ENCODE measurements at regions not wholly inside any gene's neighbourhood (a gene's known extent, or its start where the extent isn't known, plus 50 kb on each side); places are given as distances from the start of the nearest gene placed in this dataset.
"Not testable (repeated sequence)": the region's sequence is repeated elsewhere in the genome, so short reads cannot be mapped to it uniquely, and the experiment has no call there.

DNA sequence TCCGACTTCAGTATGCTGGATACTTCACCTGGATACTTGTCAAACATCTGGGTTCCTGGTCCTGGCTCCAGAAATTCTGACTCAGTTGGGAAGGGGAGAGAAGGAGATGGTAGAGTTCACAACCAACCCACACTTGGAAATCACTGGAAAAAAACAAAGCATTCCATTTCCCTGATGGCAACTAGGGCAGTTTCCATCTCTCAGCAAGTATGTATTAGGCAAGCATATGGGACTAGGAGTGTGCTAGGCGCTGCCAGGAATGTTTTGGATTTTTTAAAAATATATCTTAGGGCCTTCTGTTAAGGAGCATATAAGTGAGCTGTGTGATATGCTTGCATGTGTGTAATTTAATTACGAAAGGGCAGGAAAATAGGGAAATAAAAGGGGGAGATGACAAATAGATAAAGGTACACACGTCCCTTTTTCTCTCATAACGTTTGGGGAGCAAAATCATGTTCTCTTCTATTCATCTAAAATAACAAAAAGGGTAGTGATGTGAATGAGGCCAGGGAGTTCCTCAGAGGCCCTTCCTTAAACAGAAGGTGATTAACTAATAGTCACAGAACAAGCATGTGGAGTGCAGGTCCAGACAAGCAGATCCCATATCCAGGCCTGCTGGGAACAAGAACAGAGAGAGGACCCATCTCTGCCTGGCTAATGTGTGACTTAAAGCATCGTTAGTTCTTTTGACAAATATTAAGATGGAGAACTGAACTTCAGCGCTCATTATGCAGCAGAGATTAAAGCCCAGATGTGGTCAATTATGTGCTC lies 64.5 kb upstream of the NFE2L3 start:
- H3K27ac ChIP-seq (ENCODE audit: low read depth): no peak overlapping the region
- WGBS: 88% methylated on average over 7 of the region's 7 CpGs
- H3K36me3 ChIP-seq (ENCODE audit: insufficient read depth): no peaks in the 10 kb centered on the region
- no peaks in the 10 kb centered on the region for H3K4me1 ChIP-seq (ENCODE audit: insufficient read depth)
- no peak overlapping the region for H3K4me3 ChIP-seq (ENCODE audit: low read depth, low read length)
- DNase-seq (ENCODE audit: extremely low spot score): no peak

DNA sequence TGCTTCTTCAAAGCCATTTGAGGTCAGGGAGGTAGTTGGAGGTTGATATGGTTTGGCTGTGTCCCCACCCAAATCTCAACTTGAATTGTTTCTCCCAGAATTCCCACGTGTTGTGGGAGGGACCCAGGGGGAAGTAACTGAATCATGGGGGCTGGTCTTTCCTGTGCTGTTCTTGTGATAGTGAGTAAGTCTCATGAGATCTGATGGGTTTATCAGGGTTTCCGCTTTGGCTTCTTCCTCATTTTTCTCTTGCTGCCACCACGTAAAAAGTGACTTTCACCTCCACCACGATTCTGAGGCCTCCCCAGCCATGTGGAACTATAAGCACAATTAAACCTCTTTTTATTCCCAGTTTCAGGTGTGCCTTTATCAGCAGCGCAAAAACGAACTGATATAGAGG lies 62.5 kb upstream of the NFE2L3 start:
- not testable (repeated sequence) for H3K36me3 ChIP-seq (ENCODE audit: insufficient read depth); H3K27ac ChIP-seq (ENCODE audit: low read depth); H3K4me1 ChIP-seq (ENCODE audit: insufficient read depth); DNase-seq (ENCODE audit: extremely low spot score); H3K4me3 ChIP-seq (ENCODE audit: low read depth, low read length)
- 77% methylated on average over 6 of the region's 6 CpGs for WGBS

DNA sequence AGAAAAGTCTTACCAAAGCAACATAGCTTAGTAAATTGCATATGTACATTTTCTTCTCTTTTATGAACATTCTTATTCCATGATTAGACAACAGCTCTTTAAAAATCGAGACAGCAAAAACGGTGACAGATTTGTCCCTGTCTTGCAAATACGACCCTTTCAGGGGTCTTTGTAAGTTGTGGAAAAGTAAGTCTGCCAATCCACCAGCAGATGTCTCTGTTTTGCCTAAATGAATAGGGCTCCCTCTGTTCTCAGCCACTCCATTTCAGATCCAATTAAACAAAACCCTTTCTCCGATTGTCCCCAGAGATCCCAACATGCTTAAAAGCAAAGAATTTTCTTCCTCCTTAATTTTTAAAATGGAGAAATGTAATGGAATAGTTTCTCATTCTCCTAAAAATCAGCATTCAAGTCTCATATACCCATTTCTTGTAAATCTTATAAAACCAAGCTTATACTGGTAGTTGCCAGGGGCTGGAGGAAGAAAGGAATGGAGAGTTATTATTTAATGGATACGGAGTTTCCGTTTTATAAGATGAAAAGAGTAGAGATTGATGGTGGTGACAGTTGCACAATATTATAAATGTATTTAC lies 61.0 kb upstream of the NFE2L3 start:
- no peaks in the 10 kb centered on the region for H3K36me3 ChIP-seq (ENCODE audit: insufficient read depth)
- WGBS: 11% methylated on average over 6 of the region's 6 CpGs
- H3K27ac ChIP-seq (ENCODE audit: low read depth): no peak overlapping the region
- DNase-seq (ENCODE audit: extremely low spot score): no peak
- no peaks in the 10 kb centered on the region for H3K4me1 ChIP-seq (ENCODE audit: insufficient read depth)
- H3K4me3 ChIP-seq (ENCODE audit: low read depth, low read length): no peak overlapping the region

DNA sequence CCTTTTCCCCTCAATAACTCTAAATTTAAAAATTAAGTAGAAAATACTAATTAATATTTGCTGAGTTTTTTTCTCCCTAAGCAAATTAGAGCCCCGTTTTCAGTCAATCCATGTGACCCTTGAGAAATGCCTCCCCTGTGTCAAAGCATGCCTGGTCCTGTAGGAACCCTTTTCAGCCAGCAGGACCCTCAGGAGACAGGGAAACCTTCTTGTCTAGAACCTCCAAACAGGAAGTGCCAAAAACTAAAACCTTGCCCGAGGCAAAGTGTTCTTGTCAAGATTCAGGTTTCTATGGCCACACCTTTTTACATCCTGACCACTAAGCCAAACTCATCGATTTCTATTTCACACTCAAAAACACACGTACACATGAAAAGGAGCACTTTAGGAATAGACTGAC lies 60.1 kb upstream of the NFE2L3 start:
- Histone ChIP-seq H3K36me3 (ENCODE audit: insufficient read depth) (no peaks in the 10 kb centered on the region), H3K4me1 (ENCODE audit: insufficient read depth) (no peaks in the 10 kb centered on the region), H3K27ac (ENCODE audit: low read depth) (no peak overlapping the region), H3K4me3 (ENCODE audit: low read depth, low read length) (no peak overlapping the region)
- DNase-seq (ENCODE audit: extremely low spot score): no peak
- WGBS: 71% methylated on average over 4 of the region's 4 CpGs

DNA sequence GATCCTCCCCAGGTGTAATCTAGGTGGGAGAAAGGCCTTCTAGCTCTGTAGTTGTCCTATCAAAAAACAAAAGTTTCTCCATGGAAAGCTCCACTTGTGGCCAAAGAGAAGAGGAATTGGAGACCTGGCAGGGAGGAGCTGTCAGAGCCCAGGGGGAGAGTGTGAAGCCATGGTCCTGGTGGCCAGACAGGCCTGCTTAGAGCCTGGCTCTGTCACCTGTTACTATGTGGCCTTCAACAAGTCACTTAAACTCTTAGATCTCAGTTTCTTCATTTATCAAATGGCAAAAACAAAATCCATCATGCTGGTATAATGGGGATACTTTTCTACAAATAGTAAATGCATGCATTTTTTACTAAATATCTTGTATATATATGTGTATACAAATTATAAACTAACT lies 59.0 kb upstream of the NFE2L3 start:
- no peak overlapping the region for H3K27ac ChIP-seq (ENCODE audit: low read depth)
- no peaks in the 10 kb centered on the region for H3K36me3 ChIP-seq (ENCODE audit: insufficient read depth)
- no peak for DNase-seq (ENCODE audit: extremely low spot score)
- no peak overlapping the region for H3K4me3 ChIP-seq (ENCODE audit: low read depth, low read length)
- H3K4me1 ChIP-seq (ENCODE audit: insufficient read depth): no peaks in the 10 kb centered on the region

- H3K4me1 ChIP-seq (ENCODE audit: insufficient read depth): no peaks in the 10 kb centered on the region
- WGBS: 87% methylated on average over 3 of the region's 3 CpGs
- H3K36me3 ChIP-seq (ENCODE audit: insufficient read depth): no peaks in the 10 kb centered on the region
- H3K27ac ChIP-seq (ENCODE audit: low read depth): no peak overlapping the region
- no peak for DNase-seq (ENCODE audit: extremely low spot score)
- H3K4me3 ChIP-seq (ENCODE audit: low read depth, low read length): no peak overlapping the region
These were observed 55.9 kb upstream of the NFE2L3 start for GRCh38 chr7:26096136-26096535.

DNA sequence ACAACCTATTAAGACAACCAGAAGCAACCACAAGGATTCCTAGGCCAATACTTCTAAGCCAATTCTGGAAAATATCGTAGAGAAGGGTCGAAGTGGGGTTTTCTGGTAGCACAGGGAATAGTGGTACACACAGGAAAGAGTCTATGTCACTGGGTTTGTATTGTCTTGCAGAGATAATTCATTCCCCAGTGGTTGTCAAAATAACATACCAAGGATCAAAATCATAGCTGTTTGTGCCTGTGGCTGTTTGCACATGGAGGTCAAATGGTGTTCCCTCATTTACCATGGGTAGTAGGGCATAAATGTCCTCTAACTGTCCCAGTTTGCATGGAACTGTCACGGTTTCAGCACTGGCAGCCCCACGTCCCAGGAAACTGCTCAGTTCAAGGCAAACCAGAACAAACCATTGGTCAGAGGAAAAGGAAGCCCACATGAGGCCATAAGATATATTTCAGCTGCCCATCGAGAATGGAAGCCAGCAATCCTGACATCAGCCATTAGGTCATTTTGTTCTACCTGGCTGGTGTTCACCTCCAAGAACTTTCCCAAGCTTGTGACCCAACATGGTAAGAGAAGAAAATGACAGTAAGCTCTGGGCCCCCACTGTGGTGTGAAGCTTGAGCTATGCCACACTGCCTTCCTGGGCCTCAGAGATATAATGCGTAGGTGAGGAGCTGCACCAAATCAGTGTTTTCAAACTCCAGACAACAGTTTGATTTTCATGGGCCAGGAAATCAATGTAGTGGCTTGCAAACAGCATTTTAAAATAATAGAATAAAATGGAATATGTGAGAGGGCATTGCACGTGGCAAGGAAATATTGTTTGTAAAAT lies 53.9 kb upstream of the NFE2L3 start:
- H3K27ac ChIP-seq (ENCODE audit: low read depth): no peak overlapping the region
- no peaks in the 10 kb centered on the region for H3K4me1 ChIP-seq (ENCODE audit: insufficient read depth)
- no peaks in the 10 kb centered on the region for H3K36me3 ChIP-seq (ENCODE audit: insufficient read depth)
- no peak for DNase-seq (ENCODE audit: extremely low spot score)
- no peak overlapping the region for H3K4me3 ChIP-seq (ENCODE audit: low read depth, low read length)
- 87% methylated on average over 7 of the region's 7 CpGs for WGBS

DNA sequence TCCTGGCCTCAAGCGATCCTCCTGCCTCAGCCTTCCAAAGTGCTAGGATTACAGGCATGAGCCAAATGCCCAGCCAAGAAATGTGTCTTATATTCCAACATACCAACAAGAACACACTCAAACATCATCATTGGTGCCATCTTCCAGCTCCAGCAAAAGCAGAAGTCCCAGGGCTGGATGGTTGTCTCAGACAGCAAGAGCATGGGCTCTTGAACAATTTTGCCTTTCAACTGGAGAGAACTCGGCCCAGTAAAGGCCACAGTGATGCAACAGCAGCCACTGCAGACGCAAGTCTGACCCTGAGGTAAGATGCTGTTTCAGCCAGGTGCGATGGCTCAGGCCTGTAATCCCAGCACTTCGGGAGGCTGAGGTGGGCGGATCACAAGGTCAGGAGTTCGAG lies 52.8 kb upstream of the NFE2L3 start:
- 88% methylated on average over 7 of the region's 7 CpGs for WGBS
- no peak overlapping the region for H3K27ac ChIP-seq (ENCODE audit: low read depth)
- H3K36me3 ChIP-seq (ENCODE audit: insufficient read depth): no peaks in the 10 kb centered on the region
- H3K4me1 ChIP-seq (ENCODE audit: insufficient read depth): no peaks in the 10 kb centered on the region
- DNase-seq (ENCODE audit: extremely low spot score): no peak
- no peak overlapping the region for H3K4me3 ChIP-seq (ENCODE audit: low read depth, low read length)

- H3K36me3 ChIP-seq (ENCODE audit: insufficient read depth): no peaks in the 10 kb centered on the region
- DNase-seq (ENCODE audit: extremely low spot score): no peak
- H3K4me3 ChIP-seq (ENCODE audit: low read depth, low read length): no peak overlapping the region
- 77% methylated on average over 17 of the region's 17 CpGs for WGBS
- H3K27ac ChIP-seq (ENCODE audit: low read depth): no peak overlapping the region
- H3K4me1 ChIP-seq (ENCODE audit: insufficient read depth): no peaks in the 10 kb centered on the region
These were observed 51.3 kb upstream of the NFE2L3 start for GRCh38 chr7:26100406-26101339.

DNA sequence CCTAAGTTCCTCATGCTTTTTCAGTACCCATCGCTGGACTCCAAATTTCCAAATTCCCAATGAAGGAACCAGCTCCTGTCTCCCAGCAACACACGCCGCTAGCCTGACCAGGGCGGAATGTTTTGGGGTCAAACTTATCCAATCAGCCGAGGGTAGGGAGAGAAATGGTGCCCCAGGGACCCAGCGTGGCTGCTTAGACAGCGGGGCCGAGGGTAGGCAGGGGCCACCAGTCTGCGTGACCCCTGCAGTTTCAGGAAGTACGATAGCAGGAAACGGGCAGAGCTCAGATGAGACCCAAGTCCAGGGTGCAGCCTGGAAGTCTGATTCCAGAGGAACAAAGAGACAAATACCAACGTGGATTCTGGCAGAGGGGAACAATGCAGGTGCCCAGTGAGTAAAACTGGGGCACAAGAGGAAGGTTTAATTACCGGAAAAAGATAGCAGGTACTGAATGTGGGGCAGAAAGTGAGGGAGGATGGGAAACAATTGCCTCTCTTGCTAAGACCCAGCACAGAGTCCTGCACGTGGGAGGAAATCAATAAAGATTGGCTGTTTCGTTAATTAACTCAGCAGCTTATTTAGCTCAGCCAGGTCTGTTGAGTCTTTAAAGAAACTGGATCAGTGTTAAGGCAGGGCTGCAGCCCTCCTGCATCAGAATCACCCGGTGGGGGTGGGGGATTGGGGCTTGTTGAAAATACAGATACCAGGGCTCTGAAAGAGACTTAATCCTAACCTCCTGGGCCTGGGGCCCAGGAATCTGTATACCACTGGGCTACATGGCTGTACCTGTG lies 50.4 kb upstream of the NFE2L3 start:
- H3K27ac ChIP-seq (ENCODE audit: low read depth): no peak overlapping the region
- no peaks in the 10 kb centered on the region for H3K4me1 ChIP-seq (ENCODE audit: insufficient read depth)
- H3K36me3 ChIP-seq (ENCODE audit: insufficient read depth): no peaks in the 10 kb centered on the region
- DNase-seq (ENCODE audit: extremely low spot score): no peak
- WGBS: 32% methylated on average over 16 of the region's 16 CpGs
- H3K4me3 ChIP-seq (ENCODE audit: low read depth, low read length): no peak overlapping the region

GRCh38 chr7:26102176-26102575 lies 49.8 kb upstream of the NFE2L3 start:
- H3K27ac ChIP-seq (ENCODE audit: low read depth): no peak overlapping the region
- 89% methylated on average over 4 of the region's 4 CpGs for WGBS
- DNase-seq (ENCODE audit: extremely low spot score): no peak
- no peak overlapping the region for H3K4me3 ChIP-seq (ENCODE audit: low read depth, low read length)
- no peaks in the 10 kb centered on the region for H3K36me3 ChIP-seq (ENCODE audit: insufficient read depth)
- H3K4me1 ChIP-seq (ENCODE audit: insufficient read depth): no peaks in the 10 kb centered on the region

Data from urinary bladder (tissue), 3 donors.